GM23338 (cell line): ENCODE measurements at regions not wholly inside any gene's neighbourhood (a gene's known extent, or its start where the extent isn't known, plus 50 kb on each side); places are given as distances from the start of the nearest gene placed in this dataset.

Source experiments
- CREB1 ChIP-seq: fragments of 250-450 bp; sonication (Bioruptor Pico); IDR thresholded peaks from 2 replicates; pipeline ENCODE4 v1.5.0; 2020; ENCODE audit warnings: low read depth, mild to moderate bottlenecking, moderate library complexity
- CTCF ChIP-seq, 2 experiments: fragments of 200-600 bp in 1 of 2; sonication (generic) in 1 of 2; conservative IDR thresholded peaks; 2 replicates each; pipeline versions ENCODE4 v1.5.1 to v1.6.1; 2016 to 2017; ENCODE audit warnings: antibody characterized with exemption in 2 of 2, low read depth in 2 of 2, mild to moderate bottlenecking in 2 of 2, moderate library complexity in 1 of 2
- EZH2 ChIP-seq: fragments of 200-600 bp; sonication (generic); IDR thresholded peaks from one replicate; pipeline ENCODE4 v1.8.0; 2017; ENCODE audit warnings: antibody characterized with exemption, mild to moderate bottlenecking, low read depth; ENCODE audit not compliant: unreplicated experiment
- REST ChIP-seq: IDR thresholded peaks from one replicate; pipeline ENCODE4 v1.6.1; 2018; ENCODE audit warnings: antibody characterized with exemption; ENCODE audit not compliant: unreplicated experiment

- TF ChIP-seq REST (no peak), CTCF (conservative IDR thresholded peaks at IDR 0.05; ENCODE audit: low read depth in 2 of 2) (no peak), EZH2 (no peak), CREB1 (CRISPR knock-in tag) (no peak)
These were observed 60.0 kb upstream of the PIM1 start for GRCh38 chr6:37109714-37110499.
